Gastroesophageal sphincter (tissue), 4 donors: ENCODE measurements at regions not wholly inside any gene's neighbourhood (a gene's known extent, or its start where the extent isn't known, plus 50 kb on each side); places are given as distances from the start of the nearest gene placed in this dataset.

ENCODE experiments used
- ATAC-seq: fragments of 150-250 bp; one replicate; pipeline ENCODE4 v1.9.1; 2016; ENCODE audit warnings: mild to moderate bottlenecking, moderate library complexity
- H3K27ac ChIP-seq, 4 donors: fragments of 200-600 bp; sonication (generic) in 3 of 4; 1 replicate in 3 of 4; 2 replicates in 1 of 4; pipeline ENCODE4 v1.5.1; 2016 to 2019
- H3K27me3 ChIP-seq: fragments of 200-600 bp; sonication (generic); one replicate; pipeline ENCODE4 v1.5.1; 2019
- H3K36me3 ChIP-seq, 2 donors: fragments of 200-600 bp; sonication (generic); one replicate each; pipeline ENCODE4 v1.5.1; 2019; ENCODE audit warnings: control low read depth in 1 of 2
- H3K4me1 ChIP-seq, 3 donors: fragments of 200-600 bp; sonication (generic); 1 replicate in 2 of 3; 2 replicates in 1 of 3; pipeline ENCODE4 v1.5.1; 2016 to 2019; ENCODE audit warnings: control low read depth in 2 of 3
- H3K4me3 ChIP-seq, 2 donors: fragments of 200-600 bp; sonication (generic); one replicate each; pipeline ENCODE4 v1.5.1; 2019; ENCODE audit warnings: mild to moderate bottlenecking in 1 of 2, moderate library complexity in 1 of 2
- H3K9me3 ChIP-seq, 3 donors: fragments of 200-600 bp; sonication (generic); one replicate each; pipeline ENCODE4 v1.5.1; 2017 to 2019; ENCODE audit warnings: control low read depth in 2 of 3
- CTCF ChIP-seq, 4 experiments: fragments of 200-600 bp in 2 of 4; fragments of 450-650 bp in 2 of 4; sonication (generic) in 1 of 4; IDR thresholded peaks; one replicate each; pipeline ENCODE4 v1.5.1; 2017 to 2019; ENCODE audit warnings: antibody characterized with exemption in 4 of 4, mild to moderate bottlenecking in 2 of 4, moderate library complexity in 2 of 4
- EP300 ChIP-seq: sonication (generic); formaldehyde crosslinking; IDR thresholded peaks from one replicate; pipeline ENCODE4 v1.6.1; 2017; ENCODE audit warnings: antibody characterized with exemption, mild to moderate bottlenecking
- POLR2A ChIP-seq, 2 donors: fragments of 450-650 bp; IDR thresholded peaks; one replicate each; pipeline ENCODE4 v1.6.1; 2017; ENCODE audit warnings: antibody characterized with exemption in 2 of 2, mild to moderate bottlenecking in 2 of 2, moderate library complexity in 1 of 2
- POLR2AphosphoS5 ChIP-seq: sonication (generic); formaldehyde crosslinking; IDR thresholded peaks from one replicate; pipeline ENCODE4 v1.6.1; 2017; ENCODE audit warnings: antibody characterized with exemption
- WGBS, 2 donors: methylation state at CpG; one replicate each; pipeline ENCODE4 v1.1.5; 2018; ENCODE audit warnings: low coverage in 1 of 2; 5-methylcytosine and 5-hydroxymethylcytosine counted together

GRCh38 chrX:96405842-96406241 is 278.8 kb upstream of the DIAPH2 start:
- H3K27me3 ChIP-seq: no peaks in the 10 kb centered on the region
- H3K4me3 ChIP-seq: no peak overlapping the region
- H3K4me1 ChIP-seq: peaks cover 0 to 18% (median 3%) of the 10 kb centered on the region in 3 donors
- no peaks in the 10 kb centered on the region for H3K36me3 ChIP-seq
- H3K9me3 ChIP-seq: no peaks in the 10 kb centered on the region
- 83% methylated on average over 1 of the region's 1 CpG; no CpG with 5 or more reads in 1 of the 2 donors for WGBS, 2 donors
- ATAC-seq: no peak
- TF ChIP-seq POLR2A (IDR thresholded peaks at IDR 0.05) (no peak), POLR2AphosphoS5 (no peak), EP300 (no peak), CTCF (IDR thresholded peaks at IDR 0.05) (no peak)
- no peak overlapping the region for H3K27ac ChIP-seq

GRCh38 chrX:96407072-96407471 is 277.6 kb upstream of the DIAPH2 start:
- ATAC-seq: no peak
- H3K4me1 ChIP-seq: peaks cover 0 to 18% (median 3%) of the 10 kb centered on the region in 3 donors
- 6 to 40% methylated on average over 2 to 3 of the region's 3 CpGs for WGBS, 2 donors
- no peak for TF ChIP-seq CTCF (IDR thresholded peaks at IDR 0.05)
- TF ChIP-seq POLR2AphosphoS5: no peak
- no peak for TF ChIP-seq POLR2A (IDR thresholded peaks at IDR 0.05)
- no peak for TF ChIP-seq EP300
- no peaks in the 10 kb centered on the region for H3K27me3 ChIP-seq
- no peak overlapping the region for H3K4me3 ChIP-seq
- H3K36me3 ChIP-seq: no peaks in the 10 kb centered on the region
- no peaks in the 10 kb centered on the region for H3K9me3 ChIP-seq
- peak overlapping the region in 3 of 4 donors; percentile 32 to 65 (median 47) for H3K27ac ChIP-seq

- Histone ChIP-seq H3K36me3 (no peaks in the 10 kb centered on the region), H3K9me3 (no peaks in the 10 kb centered on the region), H3K4me3 (no peak overlapping the region), H3K27me3 (no peaks in the 10 kb centered on the region), H3K4me1 (peaks cover 0 to 18% (median 3%) of the 10 kb centered on the region in 3 donors), H3K27ac (peak overlapping the region in 3 of 4 donors; percentile 32 to 65 (median 47))
- 19 to 30% methylated on average over 2 of the region's 2 CpGs for WGBS, 2 donors
- TF ChIP-seq POLR2AphosphoS5: peak; percentile 43
- no peak for TF ChIP-seq POLR2A (IDR thresholded peaks at IDR 0.05)
- peak; percentile 70 for ATAC-seq
Observed at GRCh38 chrX:96407501-96407900, 277.1 kb upstream of the DIAPH2 start.

- Histone ChIP-seq H3K9me3 (no peaks in the 10 kb centered on the region), H3K4me3 (no peak overlapping the region), H3K27me3 (no peaks in the 10 kb centered on the region), H3K36me3 (no peaks in the 10 kb centered on the region), H3K4me1 (peaks cover 0 to 18% (median 3%) of the 10 kb centered on the region in 3 donors), H3K27ac (peak overlapping the region in 3 of 4 donors; percentile 27 to 65 (median 30))
- TF ChIP-seq POLR2A (IDR thresholded peaks at IDR 0.05) (no peak), POLR2AphosphoS5 (no peak), EP300 (no peak), CTCF (IDR thresholded peaks at IDR 0.05) (no peak)
- WGBS, 2 donors: 31 to 56% methylated on average over 2 of the region's 2 CpGs
- ATAC-seq: no peak
Observed at GRCh38 chrX:96407981-96408380, 276.7 kb upstream of the DIAPH2 start.

- no peak overlapping the region for H3K4me3 ChIP-seq
- ATAC-seq: no peak
- H3K36me3 ChIP-seq: no peaks in the 10 kb centered on the region
- 45 to 87% methylated on average over 2 of the region's 2 CpGs for WGBS, 2 donors
- peaks cover 0 to 18% (median 3%) of the 10 kb centered on the region in 3 donors for H3K4me1 ChIP-seq
- H3K9me3 ChIP-seq: no peaks in the 10 kb centered on the region
- H3K27me3 ChIP-seq: no peaks in the 10 kb centered on the region
- TF ChIP-seq POLR2AphosphoS5 (no peak), POLR2A (IDR thresholded peaks at IDR 0.05) (no peak), CTCF (IDR thresholded peaks at IDR 0.05) (no peak), EP300 (no peak)
- no peak overlapping the region for H3K27ac ChIP-seq
Observed at GRCh38 chrX:96410927-96411326, 273.7 kb upstream of the DIAPH2 start.
